GM19035 (cell line): ENCODE measurements at regions not wholly inside any gene's neighbourhood (a gene's known extent, or its start where the extent isn't known, plus 50 kb on each side); places are given as distances from the start of the nearest gene placed in this dataset.
"Not testable (repeated sequence)": the region's sequence is repeated elsewhere in the genome, so short reads cannot be mapped to it uniquely, and the experiment has no call there.

Source experiments
- ATAC-seq: cut with Tn5 transposase; IDR thresholded peaks from one replicate; pipeline ENCODE4 v1.9.1; 2021; ENCODE audit not compliant: unreplicated experiment

GRCh38 chr4:143819029-143819428, 86.3 kb downstream of the GYPE start:
- no peak for ATAC-seq

DNA sequence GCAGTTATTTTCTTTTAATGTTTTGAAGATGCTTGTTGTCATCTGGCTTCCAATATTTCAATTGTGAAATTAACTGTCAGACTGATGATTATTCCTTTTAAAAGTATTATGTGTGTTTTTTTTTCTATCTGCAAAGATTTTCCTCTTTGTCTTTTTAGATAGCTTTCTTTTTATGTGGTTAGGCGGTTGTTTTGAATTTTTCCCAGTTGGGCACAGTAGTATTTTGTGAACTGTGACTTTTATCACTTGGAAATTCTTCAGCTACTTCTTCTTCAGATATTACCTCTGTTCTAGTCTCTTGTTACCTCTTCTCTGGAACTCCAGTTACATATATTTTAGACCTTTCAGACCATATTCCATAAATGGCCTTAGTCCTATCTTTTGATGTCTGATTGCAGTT, 87.5 kb downstream of the GYPE start:
- ATAC-seq, result not testable (repeated sequence)

GRCh38 chr4:143815375-143815774, 90.0 kb downstream of the GYPE start:
- ATAC-seq, result not testable (repeated sequence)

- not testable (repeated sequence) for ATAC-seq
These were observed 91.8 kb downstream of the GYPE start for GRCh38 chr4:143813431-143814154.

GRCh38 chr4:143791693-143792092, 91.2 kb upstream of the FREM3 start:
- not testable (repeated sequence) for ATAC-seq

- not testable (repeated sequence) for ATAC-seq
These were observed 90.0 kb upstream of the FREM3 start for GRCh38 chr4:143790425-143790824.

DNA sequence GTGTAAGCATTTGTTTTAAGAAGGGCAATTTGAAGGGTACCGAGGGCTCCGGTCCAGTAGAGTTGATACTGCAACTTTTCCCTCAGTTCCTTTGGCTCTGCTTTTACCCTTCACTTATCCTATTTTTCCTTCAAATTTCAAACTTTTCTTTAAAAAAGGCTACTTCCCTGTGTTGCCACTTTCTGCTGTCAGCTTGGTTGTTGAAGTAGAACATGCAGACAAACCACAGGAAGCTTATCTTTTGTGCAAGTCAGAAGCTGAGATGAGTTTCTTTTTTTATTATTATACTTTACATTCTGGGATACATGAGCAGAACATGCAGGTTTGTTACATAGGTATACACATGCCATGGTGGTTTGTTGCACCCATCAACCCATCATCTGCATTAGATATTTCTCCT, 89.1 kb upstream of the FREM3 start:
- not testable (repeated sequence) for ATAC-seq

DNA sequence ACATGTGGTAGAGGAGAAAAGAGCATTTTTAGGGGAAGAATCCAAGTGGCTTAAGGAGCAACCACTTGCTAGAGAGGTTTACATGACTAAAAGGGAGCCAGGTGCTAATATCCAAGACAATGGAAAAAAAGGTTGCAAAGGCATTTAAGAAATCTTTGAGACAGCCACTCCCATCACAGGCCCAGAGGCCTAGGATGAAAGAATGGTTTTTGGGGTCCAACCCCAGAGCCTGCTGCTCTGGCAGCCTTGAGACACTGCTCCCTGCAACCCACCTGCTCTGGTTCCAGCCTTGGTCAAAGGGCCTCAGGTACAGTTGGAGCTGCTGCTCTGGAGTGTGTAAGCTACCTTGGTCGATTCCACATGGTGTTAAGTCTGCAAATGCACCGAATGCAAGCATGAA, 84.1 kb upstream of the FREM3 start:
- no peak for ATAC-seq

GRCh38 chr4:143782521-143782920, 82.0 kb upstream of the FREM3 start:
- no peak for ATAC-seq

DNA sequence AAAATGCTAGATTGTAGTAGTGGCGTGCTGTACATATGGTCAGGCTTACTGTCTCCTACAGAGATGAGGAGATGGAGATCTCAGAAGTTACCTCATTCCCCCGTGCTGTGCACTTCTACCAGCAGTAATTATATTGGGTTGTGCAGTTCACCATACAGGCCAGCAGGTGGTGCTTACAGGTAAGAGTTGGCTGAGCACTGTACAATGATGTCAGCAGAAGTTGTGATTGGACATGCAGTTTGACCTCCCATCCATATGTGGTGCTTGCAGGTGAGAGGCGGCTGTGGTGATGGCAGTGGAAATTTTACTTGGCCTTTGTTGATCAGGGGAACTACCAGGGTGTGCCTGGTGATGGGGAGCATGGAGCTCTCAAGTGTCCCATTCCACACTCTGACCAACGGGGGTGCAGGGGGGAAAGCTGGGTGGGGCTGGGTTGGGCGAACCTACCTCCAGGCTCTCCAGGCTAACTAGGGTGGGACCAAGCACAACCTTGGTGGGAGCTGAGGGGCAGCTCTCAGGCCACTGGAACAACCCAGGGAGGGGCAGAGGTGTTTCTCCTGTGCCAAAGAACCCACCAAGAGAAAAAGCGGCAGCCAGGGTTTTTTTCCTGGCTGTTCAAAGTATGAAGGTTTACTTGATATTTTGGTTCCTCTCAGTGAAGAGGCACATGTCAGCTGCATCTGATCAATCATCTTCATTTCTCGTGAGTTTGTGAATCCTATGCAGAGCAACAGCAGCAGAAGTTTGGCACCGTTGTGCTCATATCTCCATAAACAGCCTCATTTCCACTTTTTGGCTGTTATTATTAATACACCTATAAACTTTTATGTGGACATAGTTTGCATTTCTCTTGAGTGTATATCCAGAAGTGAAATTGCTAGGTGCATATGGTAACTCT, 73.8 kb upstream of the FREM3 start:
- peak; percentile 100 for ATAC-seq

GRCh38 chr4:143771269-143771668, 70.8 kb upstream of the FREM3 start:
- no peak for ATAC-seq

DNA sequence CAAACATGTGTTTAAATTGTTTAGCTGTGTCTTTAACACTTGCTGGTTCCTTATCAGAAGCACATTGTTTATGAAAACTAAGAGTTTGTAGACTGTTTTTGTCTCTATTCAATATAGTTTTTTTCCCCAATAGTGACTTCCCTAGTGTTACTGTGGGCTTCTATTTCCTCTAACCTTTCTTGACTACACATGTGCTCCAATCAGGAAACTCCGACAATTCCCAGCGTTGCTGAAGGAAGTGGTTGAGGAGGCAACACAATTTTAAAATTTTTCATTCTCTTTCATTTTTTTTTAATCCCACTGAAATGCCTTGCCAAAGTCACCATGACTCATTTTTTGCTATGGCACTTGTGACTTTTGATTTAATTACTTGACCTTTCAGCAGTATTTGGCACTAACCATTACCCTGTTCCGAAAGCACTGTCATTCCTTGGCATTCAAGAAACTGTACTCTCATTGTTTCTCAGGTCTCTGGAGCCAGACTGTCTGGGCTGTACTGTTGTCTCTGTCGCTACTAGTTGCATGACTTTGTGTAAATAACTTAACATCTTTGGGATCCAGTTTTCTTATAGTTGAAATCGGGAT, 67.6 kb upstream of the FREM3 start:
- ATAC-seq, result no peak

GRCh38 chr4:143763587-143763986, 63.1 kb upstream of the FREM3 start:
- ATAC-seq, result no peak

GRCh38 chr4:143762511-143762910, 62.0 kb upstream of the FREM3 start:
- no peak for ATAC-seq
